Stimulated activated CD4-positive, alpha-beta T cell treated with anti-CD3 and anti-CD28 coated beads, Interleukin-1b, Interleukin-23, amount 100 ng/mL, for 48 hours (primary cell): ENCODE measurements at regions not wholly inside any gene's neighbourhood (a gene's known extent, or its start where the extent isn't known, plus 50 kb on each side); places are given as distances from the start of the nearest gene placed in this dataset.
"Not testable (repeated sequence)": the region's sequence is repeated elsewhere in the genome, so short reads cannot be mapped to it uniquely, and the experiment has no call there.

Experiments
- DNase-seq: peaks from one replicate; pipeline ENCODE4 v3.0.0-alpha.2; 2020

DNA sequence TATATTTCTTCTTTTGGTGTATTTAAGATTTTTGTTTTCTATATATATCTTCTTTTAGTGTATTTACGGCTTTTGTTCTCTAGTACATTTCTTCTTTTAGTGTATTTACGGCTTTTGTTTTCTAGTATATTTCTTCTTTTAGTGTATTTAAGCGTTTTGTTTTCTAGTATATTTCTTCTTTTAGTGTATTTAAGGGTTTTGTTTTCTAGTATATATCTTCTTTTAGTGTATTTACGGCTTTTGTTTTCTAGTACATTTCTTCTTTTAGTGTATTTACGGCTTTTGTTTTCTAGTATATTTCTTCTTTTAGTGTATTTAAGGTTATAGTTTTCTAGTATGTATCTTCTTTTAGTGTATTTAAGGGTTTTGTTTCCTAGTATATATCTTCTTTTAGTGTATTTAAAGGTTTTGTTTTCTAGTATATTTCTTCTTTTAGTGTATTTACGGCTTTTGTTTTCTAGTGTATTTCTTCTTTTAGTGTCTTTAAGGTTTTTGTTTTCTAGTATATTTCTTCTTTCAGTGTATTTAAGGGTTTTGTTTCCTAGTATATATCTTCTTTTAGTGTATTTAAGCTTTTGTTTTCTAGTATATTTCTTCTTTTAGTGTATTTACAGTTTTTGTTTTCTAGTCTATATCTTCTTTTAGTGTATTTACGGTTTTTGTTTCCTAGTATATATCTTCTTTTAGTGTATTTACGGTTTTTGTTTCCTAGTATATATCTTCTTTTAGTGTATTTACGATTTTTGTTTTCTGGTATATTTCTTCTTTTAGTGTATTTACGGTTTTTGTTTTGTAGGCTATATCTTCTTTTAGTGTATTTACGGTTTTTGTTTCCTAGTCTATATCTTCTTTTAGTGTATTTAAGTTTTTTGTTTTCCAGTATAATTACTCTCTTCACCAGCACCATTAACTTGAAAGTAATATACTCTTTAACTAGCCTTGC, 249.4 kb downstream of the SHOX start:
- DNase-seq = not testable (repeated sequence)

DNA sequence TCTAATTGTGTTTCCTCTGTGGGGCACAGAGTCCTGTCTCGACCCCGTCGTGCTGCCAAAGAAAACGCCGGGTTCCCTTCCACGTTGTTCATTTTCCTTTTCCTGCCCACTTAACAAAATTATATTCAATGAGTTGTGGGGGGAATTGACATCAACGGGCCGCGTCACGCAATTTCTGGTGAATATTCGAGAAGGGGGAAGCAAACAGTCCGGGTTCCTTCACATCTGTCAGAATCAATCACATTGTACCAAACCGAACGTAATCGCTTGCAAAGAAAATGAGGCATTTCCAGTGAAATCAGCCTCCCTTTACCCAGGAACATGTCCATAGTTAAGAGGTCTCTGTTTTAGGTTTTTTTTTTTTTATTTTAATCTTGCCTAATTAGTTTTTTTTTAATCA, 243.5 kb downstream of the SHOX start:
- DNase-seq = no peak

DNA sequence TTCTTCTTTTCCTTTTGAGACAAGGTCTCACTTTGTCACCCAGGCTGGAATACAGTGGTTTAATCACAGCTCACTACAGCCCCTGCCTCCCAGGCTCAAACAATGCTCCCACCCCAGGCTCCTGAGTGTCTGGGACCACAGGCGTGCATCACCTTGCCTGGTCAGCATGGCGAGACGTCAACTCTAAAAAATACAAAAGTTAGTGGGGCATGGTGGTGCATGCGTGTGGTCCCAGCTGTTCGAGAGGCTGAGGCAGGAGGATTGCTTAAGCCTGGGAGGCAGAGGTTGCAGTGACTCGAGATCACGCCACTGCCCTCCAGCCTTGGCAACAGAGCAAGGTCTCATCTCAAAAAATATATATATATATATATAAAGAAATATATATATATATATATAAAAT, 242.4 kb downstream of the SHOX start:
- no peak for DNase-seq

DNA sequence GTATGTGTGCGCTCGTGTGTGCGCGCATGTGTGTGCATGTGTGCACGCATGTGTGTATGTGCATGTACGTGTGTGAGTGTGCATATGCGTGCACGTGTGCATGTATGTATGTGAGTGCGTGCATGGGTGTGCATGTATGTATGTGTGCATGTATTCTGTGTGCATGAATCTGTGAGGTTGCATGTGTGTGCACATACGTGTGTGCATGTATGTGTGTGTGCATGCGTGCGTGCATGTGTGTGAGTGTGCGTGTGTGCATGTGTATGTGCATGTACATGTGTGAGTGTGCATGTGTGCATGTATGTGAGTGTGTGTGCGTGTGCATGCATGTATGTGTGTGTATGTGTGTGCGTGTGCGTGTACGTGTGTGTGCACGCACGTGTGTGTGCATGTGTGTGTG, 241.5 kb downstream of the SHOX start:
- DNase-seq = no peak

DNA sequence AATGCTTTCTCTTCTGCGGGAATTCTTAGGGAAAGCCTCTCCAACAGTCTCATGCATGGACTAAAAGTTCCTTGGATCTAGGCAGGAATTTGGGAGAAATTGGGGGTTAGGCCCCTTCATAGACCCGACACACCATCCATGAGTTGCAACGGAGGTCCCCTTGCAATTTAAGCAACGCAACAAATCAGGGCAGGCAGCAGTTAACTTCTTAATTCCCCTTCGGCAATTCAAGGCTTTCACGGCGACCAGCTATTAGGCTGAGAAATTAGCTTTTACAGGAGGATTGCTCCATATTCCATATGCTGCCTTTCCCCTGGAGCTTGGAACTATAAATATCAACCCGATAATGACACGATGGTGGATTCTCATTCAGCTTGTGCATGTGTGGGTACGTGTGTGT, 241.0 kb downstream of the SHOX start:
- no peak for DNase-seq

DNA sequence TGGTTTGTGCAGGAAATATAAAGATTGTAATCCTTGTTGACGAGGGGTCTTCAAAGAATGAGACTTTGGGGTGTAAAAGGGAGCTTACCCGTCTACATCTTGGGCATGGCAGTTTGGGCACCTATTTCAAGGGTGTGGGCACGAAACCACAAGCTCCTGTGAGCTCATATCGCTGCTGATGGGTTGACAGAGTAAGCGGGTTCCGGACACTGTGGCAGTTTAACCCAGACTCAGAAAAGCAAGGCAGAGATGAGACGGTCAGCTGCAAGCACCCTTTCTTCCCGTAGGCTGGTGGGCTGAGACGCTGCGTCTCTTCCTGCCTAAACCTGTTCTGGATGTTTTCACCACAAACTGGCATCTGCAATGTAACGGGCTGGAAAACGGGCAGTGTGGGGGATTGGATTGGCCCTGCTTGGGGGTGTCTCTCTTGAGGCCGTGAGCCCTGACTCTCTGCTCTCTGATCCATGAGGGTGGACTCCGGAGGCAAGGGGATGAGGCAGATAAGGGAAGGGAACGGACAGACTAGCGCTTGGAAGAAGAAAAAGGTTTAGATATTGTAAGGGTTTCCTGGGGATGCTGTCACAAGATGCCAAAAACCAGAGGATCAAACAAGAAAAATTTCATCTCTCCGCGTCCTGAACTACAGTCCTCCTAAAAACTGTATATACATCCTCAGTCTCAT, 237.5 kb downstream of the SHOX start:
- no peak for DNase-seq

DNA sequence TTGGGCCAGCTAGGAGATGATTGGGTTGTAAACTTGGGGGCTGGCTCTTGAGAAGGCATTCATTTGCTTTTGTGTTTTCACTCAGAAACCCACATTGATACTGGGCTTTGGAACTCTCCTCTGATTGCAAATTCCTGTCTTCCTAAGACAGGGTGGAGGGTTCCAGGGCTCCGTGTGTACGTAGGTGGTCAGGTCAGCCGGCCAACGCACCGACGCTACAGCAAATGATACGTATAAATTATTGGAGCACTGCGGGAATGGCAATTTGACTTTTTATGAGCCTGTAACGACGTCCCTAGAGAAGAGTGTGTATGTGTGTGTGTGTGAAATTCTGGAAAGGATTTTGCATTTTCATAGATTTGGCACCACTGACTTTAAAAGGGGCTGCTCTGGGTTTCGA, 236.9 kb downstream of the SHOX start:
- DNase-seq = no peak

DNA sequence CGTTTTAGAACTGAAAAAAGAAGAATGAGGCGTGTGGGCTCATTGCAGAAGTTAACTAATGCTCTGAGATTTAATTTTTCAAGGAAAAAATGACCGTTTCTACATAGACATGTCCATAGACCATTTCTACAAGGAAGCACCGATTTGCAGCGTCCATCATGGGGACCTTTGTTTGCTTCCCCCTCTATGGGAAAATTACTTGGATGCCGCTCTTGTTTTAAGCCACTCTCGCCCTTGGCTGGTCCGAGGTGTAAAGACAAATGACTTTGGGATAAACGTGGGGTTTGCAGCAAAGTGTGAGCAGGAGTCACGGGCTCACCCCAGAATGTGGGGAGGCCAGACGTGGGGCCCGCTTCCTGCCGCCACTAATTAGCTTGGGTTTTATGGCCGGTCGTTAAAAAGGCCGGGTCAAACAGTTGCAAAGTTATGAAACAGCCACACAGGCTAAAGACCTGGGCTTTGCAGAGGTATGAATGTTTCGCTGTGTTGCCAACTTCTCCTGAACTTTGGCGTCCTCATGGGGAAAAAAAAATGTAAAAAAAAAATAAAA, 235.9 kb downstream of the SHOX start:
- DNase-seq = no peak

DNA sequence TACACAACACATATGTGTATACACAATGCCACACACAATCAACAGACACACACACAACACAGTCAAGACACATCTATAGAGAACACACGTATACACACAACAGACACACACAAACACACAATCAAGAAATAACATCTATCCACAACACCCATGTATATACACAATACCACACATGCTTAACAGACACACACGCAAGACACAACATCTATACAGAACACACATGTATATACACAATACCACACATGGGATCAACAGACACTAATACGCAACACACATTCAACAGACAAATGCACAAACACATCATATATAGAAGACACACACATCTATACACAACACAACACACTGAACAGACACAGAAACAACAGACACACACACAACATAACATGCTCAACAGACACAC, 234.8 kb downstream of the SHOX start:
- no peak for DNase-seq

DNA sequence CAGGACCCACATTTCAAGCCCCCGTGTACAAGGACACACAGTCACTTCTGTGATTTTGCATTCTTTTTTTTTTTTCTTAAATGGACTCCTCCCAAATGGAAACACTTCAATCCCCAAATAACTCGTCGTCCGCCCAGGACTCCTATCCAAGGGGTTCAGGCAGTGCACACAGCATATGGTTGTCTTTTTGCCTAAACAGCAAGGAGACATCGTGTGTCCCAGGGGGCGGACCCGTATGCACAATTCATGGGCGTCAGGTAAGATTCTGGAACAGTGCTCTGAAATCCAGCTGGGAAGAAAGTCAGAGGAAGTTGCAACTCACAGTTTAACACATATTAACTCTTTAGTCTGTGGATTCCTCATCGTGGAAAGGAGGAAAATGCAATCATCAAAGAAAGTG, 231.3 kb downstream of the SHOX start:
- DNase-seq = no peak

DNA sequence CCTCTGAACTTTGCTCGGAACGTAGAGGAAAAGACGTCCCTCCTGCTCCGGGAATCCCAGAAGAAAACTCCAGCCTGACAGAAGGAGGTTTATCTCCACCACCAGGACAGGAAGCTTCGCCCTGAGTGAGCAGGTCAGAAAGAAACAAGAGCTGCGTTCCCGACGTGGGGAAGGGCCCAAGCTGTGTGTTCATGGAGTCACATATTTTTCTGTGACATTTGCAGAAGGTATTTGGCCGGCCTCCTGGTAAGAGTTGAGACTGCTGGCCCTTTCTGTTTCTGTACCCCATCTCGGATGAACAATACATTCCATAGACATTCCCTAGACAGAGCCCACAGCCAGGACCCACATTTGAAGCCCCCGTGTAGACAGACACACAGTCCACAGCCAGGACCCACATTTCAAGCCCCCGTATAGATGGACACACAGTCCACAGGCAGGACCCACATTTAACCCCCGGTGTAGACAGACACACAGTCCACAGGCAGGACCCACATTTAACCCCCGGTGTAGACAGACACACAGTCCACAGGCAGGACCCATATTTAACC, 230.8 kb downstream of the SHOX start:
- no peak for DNase-seq

DNA sequence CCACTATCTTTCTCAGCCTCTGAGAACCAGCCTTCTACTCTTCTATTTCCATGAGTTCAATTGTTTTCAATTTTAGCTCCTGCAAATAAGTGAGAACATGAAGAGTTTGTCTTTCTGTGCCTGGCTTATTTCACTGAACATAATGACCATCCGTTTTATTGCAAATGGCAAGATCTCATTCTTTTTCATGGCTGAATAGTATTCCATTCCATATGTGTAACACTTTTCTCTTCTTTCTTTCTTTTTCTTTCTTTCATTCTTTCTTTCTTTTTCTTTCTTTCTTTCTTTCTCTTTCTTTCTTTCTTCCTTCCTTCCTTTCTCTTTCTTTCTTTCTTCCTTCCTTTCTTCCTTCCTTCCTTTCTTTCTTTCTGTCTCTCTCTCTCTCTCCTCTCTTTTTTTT, 228.7 kb downstream of the SHOX start:
- no peak for DNase-seq

DNA sequence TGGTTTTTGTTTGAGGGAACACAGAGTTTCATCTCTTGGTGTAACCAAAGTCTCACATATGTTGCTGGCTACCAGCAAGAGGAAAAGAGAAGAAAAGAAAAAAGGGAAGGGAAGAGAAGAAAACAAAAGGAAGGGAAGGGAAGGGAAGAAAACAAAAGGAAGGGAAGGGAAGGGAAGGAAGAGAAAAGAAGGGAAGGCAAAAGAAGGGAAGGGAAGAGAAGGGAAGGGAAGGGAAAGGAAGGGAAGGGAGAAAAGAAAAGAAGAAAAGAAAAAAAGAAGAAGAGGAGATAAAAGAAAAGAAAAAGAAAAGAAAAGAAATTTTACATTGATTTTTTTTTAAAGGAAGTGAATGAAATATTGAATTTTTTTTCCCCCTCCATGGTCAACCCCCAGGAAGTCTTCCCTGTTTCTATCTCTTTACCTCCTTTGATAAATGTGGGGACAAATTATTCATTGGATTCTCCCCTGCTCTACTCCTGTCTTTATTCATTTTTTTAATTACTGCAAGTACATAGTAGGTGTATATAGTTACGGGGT, 228.0 kb downstream of the SHOX start:
- DNase-seq = no peak

DNA sequence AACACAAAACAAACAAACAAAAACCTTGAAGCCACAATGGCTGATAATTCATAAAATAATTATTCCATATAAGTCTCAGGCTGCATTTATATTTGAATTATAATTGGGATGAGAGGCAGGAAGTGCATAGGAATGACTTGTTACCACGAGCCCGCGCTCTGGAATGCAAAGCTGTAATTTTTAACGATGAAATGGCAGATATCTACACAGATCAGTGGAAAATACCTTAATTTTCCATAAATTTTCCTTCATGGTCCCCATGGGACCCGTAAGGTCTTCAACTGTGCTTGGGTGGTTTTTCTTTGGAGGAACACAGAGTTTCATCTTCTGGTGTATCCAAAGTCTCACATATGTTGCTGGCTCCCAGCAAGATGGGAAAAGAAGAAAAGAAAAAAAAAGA, 226.8 kb downstream of the SHOX start:
- no peak for DNase-seq

DNA sequence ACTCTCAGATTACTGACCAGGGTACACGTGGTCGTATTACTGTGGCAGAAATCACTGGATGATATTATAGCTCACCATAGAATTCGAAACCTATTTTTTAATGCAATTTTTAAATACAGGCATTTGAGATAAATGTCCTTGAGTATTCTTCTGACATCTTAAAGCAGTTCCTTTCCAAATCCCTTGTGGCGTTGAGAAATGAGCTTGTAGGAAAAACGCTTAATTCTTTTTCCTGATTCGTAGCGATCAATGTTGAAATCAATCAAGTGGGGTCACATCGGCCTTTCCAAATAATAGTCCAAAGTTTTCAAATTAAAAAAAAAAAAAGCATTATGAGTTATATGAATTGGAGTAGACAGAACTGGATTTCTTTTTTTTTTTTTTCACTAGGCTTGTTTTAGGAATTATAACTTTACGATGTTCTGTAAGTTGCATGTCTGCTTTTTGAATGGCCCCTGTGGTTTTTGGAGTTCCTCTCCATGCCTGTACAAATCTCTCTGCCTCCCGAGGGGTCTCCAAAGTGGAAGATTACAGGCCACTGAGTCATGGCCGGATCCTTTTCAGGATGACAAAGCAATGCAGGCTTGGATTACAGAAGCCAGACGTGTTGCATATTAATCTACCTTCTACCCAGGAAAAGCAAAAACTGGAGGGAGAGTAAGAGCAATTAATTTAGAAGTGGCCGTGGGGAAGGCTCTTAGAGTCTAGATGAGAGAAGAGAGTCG, 226.1 kb downstream of the SHOX start:
- DNase-seq = no peak

DNA sequence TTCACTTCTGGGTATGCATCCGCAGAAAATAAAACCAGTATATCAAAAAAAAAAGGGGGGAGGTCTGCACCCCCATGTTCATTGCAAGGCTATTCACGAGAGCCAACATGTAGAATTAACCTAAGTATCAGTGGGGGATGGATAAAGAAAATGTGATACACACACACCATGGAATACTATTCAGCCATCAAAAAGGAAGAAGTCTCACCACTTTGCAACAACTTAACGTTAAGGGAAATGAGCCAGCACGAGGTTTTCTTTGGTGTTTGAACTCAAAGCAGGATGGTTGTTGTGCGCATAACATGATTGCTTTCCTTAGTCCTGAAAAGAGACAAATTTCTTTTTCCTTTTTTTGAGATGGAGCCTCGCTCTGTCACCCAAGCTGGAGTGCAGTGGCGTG, 222.7 kb downstream of the SHOX start:
- no peak for DNase-seq

DNA sequence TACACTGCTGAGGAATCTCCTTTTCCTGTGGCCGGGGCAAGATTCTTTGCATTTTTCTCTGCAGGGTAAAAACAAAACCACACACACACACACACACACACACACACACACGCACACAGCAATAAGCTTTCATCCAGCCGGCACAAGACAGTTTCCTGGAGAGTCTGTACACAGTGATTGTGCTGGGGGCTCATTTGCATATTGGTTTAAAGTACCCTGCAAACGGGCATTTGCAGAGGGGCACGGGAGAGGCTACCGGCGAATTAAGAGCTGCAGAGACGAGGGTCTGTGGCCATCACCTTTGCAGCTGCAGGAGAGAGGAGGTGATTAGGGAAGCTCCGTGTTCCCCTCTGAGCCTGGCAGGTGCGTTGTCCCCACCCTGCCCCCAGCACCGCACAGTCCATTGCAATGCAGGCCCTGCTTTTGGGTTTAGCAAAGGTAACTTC, 219.9 kb downstream of the SHOX start:
- DNase-seq = no peak

DNA sequence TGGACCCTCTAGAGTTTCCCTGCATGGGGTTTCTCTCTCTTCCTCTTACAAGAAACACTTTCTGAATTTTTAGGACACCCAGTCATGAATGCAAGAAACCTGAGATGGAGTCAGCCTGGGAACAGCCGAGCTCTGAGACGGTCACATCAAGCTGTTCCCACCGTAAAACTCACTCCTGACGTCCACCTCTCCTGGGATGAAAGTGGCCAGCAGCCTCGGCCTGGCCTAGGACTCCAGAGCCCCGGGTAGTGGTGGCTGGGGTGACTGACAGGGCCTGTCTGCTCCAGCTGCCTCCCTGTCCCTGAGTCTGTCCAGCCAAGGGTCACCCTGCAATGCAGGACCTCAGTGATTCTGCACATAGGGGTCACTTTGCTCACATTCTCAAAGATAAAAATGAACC, 217.8 kb downstream of the SHOX start:
- no peak for DNase-seq

DNA sequence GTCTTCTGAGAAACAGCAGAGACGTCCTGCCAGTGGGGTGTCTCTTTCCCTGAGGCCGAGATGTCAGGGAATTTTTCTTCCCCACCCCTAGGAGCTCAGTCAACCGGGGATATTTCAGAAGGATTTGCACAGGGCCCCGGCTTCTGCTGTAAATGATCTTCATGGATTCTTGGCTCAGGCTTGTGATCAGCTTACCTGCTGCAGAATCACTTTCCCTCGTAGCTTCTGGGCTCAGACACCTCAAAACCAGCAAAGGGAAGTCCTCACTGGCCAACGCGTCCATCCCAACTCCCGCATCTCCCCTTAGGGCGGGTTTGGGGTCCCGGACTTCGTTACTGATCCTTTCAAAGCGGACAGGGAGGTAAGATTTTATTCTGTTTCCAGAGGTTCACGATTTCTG, 212.7 kb downstream of the SHOX start:
- DNase-seq = no peak

DNA sequence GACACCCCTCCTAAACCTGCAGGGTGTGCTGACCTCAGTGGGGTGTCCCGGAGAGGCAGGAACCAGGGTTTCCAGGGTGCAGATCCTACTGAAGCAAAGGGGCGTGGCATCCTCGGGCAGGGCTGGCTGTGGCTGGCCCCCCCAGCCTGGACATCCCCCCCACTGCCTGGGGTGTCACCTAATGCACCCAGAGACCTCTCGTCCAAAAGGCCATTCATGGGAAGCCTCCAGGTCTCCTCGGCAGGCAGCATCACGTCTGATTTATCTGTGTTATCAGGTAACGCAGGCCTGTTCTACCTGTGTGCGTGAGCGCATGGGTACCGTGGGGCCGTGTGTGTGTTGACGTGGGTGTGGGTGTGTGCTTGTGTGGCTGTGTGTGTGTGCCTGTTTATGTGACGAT, 210.0 kb downstream of the SHOX start:
- no peak for DNase-seq

DNA sequence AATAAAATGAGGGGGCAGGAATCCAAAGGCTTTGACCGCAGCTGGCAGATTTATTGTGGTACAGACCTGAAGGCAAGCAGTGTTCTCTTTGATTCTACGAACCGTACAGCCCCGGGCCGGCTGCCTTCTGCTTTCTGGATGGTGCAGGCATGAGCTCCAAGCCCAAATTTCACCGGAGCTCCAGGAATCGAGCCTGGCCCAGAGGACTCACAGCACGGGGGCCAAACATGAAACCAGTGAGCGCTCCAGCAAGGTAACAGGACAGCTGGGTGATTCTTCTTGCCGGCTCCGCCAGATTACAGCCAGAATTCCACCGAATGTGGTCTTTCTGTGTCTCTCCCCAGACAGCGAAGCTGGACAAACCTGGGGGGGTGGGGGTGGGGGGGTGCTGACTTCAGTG, 208.1 kb downstream of the SHOX start:
- DNase-seq = not testable (repeated sequence)

DNA sequence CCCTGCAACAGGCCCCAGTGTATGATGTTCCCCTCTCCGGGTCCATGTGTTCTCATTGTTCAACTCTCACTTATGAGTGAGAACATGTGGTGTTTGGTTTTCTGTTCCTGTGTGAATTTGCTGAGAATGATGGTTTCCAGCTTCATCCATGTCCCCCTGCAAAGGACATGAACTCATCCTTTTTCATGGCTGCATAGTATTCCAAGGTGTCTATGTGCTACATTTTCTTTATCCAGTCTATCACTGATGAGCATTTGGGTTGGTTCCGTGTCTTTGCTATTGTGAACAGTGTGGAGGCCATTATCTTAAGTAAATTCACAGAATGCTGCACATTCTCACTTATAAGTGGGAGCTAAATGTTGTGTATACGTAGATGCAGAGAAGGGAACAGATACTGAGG, 205.3 kb downstream of the SHOX start:
- not testable (repeated sequence) for DNase-seq

DNA sequence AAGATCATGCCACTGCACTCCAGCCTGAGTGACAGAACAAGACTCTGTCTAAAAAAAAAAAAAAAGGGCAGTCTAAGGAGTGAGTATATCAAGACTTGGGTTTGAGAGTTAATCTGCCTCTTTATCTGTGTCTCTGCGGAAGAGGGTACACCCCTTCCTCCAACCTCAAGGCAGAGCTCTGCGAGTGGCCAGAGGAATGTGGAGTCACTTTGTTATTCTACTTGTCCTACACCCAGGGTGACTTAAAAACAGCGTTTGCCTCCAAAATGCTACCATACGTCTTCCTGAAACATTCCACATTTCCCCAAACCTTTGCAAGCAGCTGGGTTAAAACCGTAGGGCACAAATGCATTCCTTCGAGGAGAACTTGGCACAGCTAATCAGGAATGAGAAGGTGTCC, 199.9 kb downstream of the SHOX start:
- no peak for DNase-seq
